NCI-H526 (cell line): ENCODE measurements at regions not wholly inside any gene's neighbourhood (a gene's known extent, or its start where the extent isn't known, plus 50 kb on each side); places are given as distances from the start of the nearest gene placed in this dataset.
"Not testable (repeated sequence)": the region's sequence is repeated elsewhere in the genome, so short reads cannot be mapped to it uniquely, and the experiment has no call there.

Experiments used
- DNase-seq, 2 experiments: peaks; one replicate each; lab custom pipeline; 2025; lab: John Stamatoyannopoulos, UW

GRCh38 chr18:68233018-68233417 lies 481.9 kb downstream of the TMX3 start:
- no peak for DNase-seq

GRCh38 chr18:68229351-68229750 lies 485.6 kb downstream of the TMX3 start:
- no peak for DNase-seq

GRCh38 chr18:68221111-68221724 lies 493.7 kb downstream of the TMX3 start:
- DNase-seq = no peak

- DNase-seq = no peak
These were observed 494.4 kb downstream of the TMX3 start for GRCh38 chr18:68220458-68220857.

GRCh38 chr18:68219872-68220271 lies 495.0 kb downstream of the TMX3 start:
- DNase-seq = no peak

GRCh38 chr18:68219274-68219673 lies 495.6 kb downstream of the TMX3 start:
- no peak for DNase-seq

GRCh38 chr18:68215931-68216330 lies 499.0 kb downstream of the TMX3 start:
- DNase-seq = no peak

GRCh38 chr18:68186039-68186438 lies 528.9 kb downstream of the TMX3 start:
- DNase-seq = no peak

- no peak for DNase-seq
These were observed 533.0 kb downstream of the TMX3 start for GRCh38 chr18:68181956-68182355.

- no peak for DNase-seq
These were observed 535.1 kb downstream of the TMX3 start for GRCh38 chr18:68179811-68180210.

- DNase-seq = no peak
These were observed 536.0 kb downstream of the TMX3 start for GRCh38 chr18:68178921-68179320.

GRCh38 chr18:68177807-68178702 lies 536.9 kb downstream of the TMX3 start:
- DNase-seq = no peak

GRCh38 chr18:68176901-68177300 lies 538.0 kb downstream of the TMX3 start:
- DNase-seq = no peak

GRCh38 chr18:68172842-68173549 lies 541.9 kb downstream of the TMX3 start:
- peak in 1 of 2 experiments; percentile 36 for DNase-seq

GRCh38 chr18:68164909-68165308 lies 550.0 kb downstream of the TMX3 start:
- DNase-seq = no peak

- DNase-seq = not testable (repeated sequence)
These were observed 561.1 kb downstream of the TMX3 start for GRCh38 chr18:68153821-68154220.

- peak in 1 of 2 experiments; percentile 17 for DNase-seq
These were observed 562.1 kb downstream of the TMX3 start for GRCh38 chr18:68152770-68153169.

GRCh38 chr18:68150961-68151360 lies 563.9 kb downstream of the TMX3 start:
- peak in 1 of 2 experiments; percentile 37 for DNase-seq

GRCh38 chr18:68148863-68149262 lies 566.0 kb downstream of the TMX3 start:
- no peak for DNase-seq

GRCh38 chr18:68147728-68148127 lies 567.2 kb downstream of the TMX3 start:
- no peak for DNase-seq

- no peak for DNase-seq
These were observed 593.1 kb downstream of the TMX3 start for GRCh38 chr18:68121826-68122225.

GRCh38 chr18:68121308-68121707 lies 593.6 kb downstream of the TMX3 start:
- no peak for DNase-seq

GRCh38 chr18:68114989-68115388 lies 598.5 kb upstream of the DSEL start:
- no peak for DNase-seq
